Left kidney (tissue), 1 donor: ENCODE measurements at regions not wholly inside any gene's neighbourhood (a gene's known extent, or its start where the extent isn't known, plus 50 kb on each side); places are given as distances from the start of the nearest gene placed in this dataset.

Source experiments
- DNase-seq: peaks from one replicate; pipeline ENCODE4 v3.0.0-alpha.2; 2013

GRCh38 chr10:71045936-71046335 lies 157.6 kb upstream of the PCBD1 start:
- no peak for DNase-seq

GRCh38 chr10:71046747-71047146 lies 158.4 kb upstream of the PCBD1 start:
- DNase-seq: no peak

DNA sequence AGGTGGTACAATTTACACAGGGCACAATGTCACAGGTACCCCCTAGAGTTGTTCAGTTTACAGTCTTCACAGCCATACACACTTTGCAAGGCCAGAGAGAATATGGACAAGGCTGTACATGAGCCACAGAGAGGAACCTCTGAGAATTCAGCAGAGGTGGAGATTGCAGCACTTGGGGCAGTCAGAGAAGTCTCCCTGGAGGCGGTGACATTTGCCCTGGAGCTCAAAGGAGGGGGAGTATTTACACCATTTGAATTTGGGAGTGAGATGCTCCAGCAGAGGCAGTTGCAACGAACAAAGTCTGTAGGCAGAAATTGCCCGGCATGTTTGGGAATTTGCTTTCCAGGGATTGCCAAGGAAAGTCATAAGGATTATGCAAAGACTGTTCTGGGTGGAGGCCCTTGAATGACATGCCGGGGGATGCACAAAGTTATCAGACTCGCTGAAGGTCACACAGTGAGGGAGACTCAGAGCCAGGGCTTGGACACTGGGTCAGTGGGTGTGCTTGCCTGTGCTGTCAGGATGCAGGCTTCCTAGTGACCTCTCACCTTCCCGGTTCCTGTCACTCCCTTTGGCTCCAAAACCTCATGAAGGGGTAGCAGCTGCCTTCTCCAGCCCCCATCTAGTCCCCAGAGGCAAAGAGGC lies 160.7 kb upstream of the PCBD1 start:
- no peak for DNase-seq

DNA sequence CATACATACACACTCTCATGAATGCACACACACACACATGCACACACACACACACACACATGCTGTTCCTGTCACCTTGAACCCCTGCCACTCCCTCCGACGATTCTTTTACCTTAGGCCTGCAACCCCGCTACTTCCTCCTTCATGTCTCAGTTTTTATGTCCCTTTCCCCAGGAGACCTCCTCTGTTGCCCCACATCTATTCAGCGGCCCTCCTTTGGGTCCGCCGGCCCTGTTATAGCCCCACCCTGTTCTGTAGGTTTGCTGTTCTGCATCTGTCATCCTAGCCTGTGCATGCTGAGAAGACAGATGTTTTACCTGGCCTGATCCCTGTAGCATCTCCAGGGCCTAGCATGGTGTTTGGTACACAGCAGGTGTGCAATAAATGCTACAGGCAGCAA lies 161.6 kb upstream of the PCBD1 start:
- no peak for DNase-seq

DNA sequence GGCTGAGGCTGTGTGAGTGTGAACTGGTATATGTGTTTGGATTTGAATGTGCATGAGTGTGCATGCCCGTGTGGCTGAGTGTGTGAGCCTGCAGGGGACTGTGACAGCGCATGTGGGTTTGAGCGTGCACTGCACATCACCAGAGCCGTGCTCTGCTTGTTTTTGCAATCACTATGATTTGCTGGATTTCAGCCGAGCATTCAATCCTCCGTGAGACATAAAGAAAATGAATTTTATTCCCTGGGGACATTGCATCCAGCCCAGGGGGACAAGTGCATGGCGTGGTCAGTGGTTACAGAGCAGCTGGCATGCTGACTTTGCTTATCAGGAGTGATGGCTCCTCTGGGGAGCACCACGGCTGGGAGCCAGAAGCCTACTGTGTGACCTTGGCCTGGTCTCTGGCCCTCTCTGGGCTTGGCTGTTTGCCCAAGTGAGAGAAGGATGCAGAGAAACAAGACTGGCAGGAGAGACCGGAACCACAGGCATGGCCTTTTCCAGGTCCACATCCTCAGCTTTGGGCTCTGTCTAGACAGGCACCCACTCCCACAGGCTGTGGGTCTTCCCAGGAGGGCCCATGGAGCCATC lies 160.2 kb upstream of the UNC5B start:
- DNase-seq: no peak

DNA sequence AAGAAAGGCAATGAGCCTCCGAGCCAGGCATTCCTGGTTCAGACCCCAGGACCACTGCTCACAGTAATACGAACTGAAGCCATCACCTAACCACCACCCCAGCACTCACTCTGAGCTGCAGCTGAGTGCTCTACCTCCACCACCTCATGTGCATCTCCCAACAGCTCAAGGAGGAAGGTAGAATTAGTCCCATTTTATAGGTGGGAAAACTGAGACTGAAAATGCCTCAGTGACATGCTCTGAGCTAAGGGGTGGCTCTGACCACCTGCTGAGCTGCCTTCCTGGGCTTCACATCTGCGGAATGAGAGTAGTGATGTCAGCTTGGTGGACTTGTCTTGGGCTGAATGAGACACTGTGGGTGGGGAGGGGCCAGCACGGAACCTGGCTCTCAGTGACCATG lies 159.7 kb upstream of the UNC5B start:
- DNase-seq: no peak

- DNase-seq: no peak
Observed at GRCh38 chr10:71053169-71053895, 159.0 kb upstream of the UNC5B start.

DNA sequence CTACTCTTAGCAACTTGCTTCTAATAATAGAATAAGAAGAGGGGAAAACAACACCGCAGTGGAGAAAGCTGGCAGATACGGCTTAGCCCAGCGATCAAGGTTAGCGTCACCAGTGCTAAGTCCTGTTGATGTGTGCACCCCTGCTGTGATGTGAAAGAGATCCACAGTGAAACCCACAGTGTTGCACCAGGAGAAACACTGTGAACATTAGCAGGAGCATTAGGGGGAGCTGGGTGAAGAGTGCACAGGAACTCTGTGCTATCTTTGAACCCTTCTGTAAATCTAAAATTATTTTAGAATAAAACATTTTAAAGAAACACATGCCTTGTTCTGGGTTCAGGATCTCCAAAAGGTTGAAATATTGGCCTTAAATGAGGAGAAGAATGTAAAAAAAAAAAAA lies 154.1 kb upstream of the UNC5B start:
- no peak for DNase-seq

DNA sequence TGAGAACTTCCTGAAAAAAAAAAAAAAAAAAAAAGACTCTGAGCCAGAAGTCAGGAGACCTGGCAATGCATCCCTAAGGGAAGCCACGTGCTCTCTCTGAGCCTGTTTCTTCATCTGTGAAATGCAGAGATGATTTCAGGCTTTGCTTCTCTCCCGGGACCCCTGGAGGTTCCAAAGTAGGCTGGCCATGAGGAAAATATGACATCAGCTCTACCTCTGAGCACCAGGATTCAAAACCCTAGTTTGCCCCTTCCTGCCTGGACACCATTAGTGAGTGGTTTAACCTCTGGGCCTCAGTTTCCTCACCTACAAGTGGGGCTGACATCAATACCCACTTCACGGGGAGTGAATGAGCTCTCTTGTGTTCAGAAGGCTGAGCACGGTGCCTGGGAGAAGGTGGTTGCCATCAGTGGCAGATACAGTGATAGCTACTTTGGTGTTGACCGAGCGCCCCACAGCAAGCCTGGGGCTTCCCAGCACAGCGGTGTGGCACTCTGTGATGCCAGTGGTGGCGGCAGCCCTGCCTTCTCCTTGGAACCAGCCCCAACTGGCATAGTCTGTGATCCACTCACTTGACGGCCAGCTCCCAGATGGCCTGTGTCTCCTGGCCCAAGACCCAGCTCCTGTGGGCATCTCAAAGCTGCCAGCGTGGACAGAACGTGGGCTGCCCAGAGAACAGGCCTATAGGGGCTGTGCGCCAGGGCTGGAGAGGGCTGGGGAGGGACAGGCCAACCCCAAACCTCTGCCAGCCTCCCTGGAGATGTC lies 153.1 kb upstream of the UNC5B start:
- no peak for DNase-seq

DNA sequence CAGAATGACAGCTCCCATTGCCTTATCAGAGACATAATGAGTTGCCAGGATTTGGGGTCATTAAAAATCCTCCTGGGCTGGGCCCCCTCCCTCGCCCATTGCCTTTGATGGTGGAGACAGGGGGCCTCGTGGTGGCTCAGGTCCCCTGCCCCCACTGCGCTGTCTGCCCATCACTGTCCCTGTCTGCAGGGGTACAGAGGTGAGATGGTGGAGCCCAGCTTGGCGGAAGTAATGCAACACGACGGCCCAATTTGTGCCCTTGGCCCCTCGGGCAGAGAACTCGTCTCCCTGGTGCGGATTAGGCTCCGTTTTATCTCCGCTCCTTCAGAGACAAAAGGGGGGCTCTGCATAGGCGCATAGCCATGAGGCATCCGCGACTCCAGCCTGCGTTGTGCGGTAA lies 152.4 kb upstream of the UNC5B start:
- no peak for DNase-seq

DNA sequence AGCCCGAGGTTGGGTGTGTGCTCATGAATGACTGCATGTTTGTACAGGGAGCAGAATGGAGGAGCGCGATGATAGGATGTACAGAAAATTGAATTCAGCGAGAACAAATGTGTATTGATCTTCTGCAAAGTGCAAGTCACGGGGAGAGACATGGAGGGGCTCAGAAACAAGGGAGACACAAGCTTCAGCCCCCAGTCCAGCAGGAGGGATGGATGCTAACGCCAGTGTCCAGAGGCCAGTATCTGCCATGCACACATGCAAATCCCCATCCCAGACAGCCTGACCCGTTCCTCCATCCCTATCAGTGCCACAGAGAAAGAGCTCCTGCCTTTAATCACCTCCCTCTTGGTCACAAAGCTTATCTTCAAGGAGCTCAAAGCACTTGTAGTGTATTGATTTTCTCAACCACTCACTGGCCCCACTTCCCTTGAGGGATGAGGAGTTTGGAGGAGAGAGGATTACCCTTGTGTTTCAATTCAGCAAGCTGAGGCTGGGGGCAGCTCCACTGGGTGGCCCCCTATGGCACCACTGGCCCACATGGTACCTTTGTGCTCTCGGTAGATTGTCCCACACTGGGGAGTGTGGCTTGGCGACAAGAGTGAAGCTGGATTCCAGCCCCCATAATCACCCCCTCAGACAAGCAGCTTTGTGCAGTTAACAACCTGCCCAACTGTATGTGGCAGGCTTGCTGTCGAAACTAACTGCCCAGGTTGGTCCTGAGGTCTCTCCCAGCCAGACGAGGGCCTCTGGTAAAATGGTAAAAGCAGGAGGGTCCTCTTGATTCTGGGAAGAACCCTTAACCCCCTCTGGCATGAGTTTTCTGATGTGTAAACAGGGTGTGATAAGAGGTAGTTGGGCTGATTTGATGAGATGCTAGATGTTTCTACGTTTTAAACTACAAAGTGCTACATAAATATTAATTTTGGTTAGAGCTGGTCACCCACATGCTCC lies 151.6 kb upstream of the UNC5B start:
- DNase-seq: no peak

- no peak for DNase-seq
Observed at GRCh38 chr10:71061472-71061871, 150.9 kb upstream of the UNC5B start.

- DNase-seq: no peak
Observed at GRCh38 chr10:71062156-71062555, 150.2 kb upstream of the UNC5B start.

DNA sequence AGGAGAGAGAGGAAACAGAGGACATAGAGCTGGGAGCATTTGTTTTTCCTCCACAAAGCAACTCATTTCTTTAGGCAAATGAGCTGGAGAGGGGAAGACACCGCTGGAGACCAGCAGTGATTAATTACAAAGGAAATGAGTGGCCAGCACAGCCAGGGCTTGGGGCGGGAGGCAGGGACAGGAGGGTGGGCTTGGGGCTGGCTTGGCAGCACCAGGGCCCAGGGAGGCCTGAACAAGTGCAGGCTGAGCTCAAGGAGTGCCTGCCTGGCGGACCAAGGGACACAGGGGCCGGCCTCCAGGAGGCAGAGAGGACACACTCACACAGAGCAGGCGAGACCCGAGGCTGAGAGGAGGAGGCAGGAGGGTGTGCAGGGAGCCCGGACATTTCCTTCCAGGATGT lies 149.0 kb upstream of the UNC5B start:
- no peak for DNase-seq

GRCh38 chr10:71064413-71065118 lies 147.8 kb upstream of the UNC5B start:
- DNase-seq: no peak

DNA sequence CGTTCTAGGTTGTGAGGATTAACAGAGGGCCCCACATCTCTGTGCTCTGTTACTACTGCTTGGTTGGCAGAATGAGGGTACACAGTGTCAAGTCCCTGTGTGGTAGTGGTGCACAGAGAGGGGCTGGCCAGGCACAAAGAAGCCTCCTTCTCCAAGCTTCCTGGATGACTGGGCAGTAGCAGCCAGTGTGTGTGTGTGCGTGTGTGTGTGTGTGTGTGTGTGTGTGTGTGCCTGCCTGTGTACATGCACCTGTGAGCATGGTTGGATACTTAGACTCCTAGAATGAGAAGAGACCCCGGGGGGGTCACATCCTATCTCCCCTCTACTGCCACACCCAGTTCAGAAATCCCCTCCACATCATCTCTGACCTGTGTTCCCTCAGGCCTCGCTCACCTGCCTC lies 146.7 kb upstream of the UNC5B start:
- no peak for DNase-seq

DNA sequence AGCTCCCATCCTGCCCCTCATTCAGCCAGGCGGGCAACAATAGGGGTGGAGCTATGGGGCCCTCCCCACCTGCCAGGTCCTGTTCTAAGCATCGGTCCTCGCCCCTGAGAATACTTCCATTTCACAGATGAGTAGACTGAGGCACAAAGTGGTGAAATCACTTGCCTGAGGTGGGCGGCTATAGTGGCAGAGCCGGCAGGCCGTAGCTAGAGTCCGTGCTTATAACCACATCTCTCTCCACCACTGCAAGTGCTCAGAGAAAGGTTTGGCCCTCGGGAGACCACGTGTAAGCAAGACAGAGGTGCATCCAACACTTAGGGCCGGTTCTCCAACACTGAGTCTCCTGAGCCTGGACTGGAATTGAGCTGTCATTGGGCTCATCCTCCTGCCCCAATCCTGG lies 145.8 kb upstream of the UNC5B start:
- DNase-seq: no peak

- no peak for DNase-seq
Observed at GRCh38 chr10:71067098-71067740, 145.2 kb upstream of the UNC5B start.

DNA sequence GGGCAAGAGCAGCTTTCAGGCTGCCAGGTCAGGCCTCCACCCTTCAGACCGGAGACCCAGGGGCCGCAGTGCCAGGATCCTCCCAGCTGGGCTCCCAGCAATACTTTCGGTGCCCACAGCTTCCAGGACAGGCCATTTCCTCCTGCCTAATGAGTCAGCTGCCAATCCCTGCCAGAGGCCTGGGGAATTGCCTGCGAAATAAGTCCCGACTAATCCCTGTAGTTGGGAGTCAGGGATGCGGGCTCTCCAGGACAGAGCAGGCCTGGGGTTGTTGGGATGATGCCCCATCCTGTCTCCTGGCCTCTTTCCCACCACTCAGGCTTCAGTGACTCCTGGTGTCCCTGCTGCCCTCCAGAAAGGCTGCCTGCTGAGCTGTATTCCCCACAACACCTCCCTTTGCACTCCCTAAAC lies 143.5 kb upstream of the UNC5B start:
- no peak for DNase-seq

- DNase-seq: no peak
Observed at GRCh38 chr10:71069909-71070666, 142.3 kb upstream of the UNC5B start.
